Caco-2 (cell line): ENCODE measurements at regions not wholly inside any gene's neighbourhood (a gene's known extent, or its start where the extent isn't known, plus 50 kb on each side); places are given as distances from the start of the nearest gene placed in this dataset.

ENCODE experiments used
- BruUV-seq: library from RNA; stranded (reverse); fragments of 400-500 nt; replicated peaks from 2 replicates; lab custom pipeline; 2021; lab: Mats Ljungman, UMichigan
- CTCF ChIA-PET: fragments of 300-600 bp; sonication (Branson Sonifier 250); formaldehyde crosslinking; loops from one replicate; lab custom pipeline; 2022; ENCODE audit warnings: antibody characterized with exemption; lab: Charles Lee
- POLR2A ChIA-PET: fragments of 300-600 bp; sonication (Branson Sonifier 250); formaldehyde crosslinking; loops from one replicate; lab custom pipeline; 2022; ENCODE audit warnings: antibody characterized with exemption; lab: Charles Lee
- DNase-seq, 2 experiments: peaks; one replicate each; pipeline versions ENCODE4 v3.0.0 to v3.0.0-alpha.2; 2020 to 2022
- H3K27me3 ChIP-seq: replicated peaks from 2 replicates; pipeline ENCODE4 v1.6.0; 2011; ENCODE audit warnings: low read length; ENCODE audit not compliant: control insufficient read depth, insufficient read depth
- H3K36me3 ChIP-seq: 2 replicates; pipeline ENCODE4 v1.5.1; 2011; ENCODE audit warnings: low read length; ENCODE audit not compliant: control insufficient read depth, insufficient read depth
- H3K4me1 ChIP-seq: fragments of 250-450 bp; sonication (Bioruptor Pico); 2 replicates; pipeline ENCODE4 v1.5.1; 2020; ENCODE audit warnings: mild to moderate bottlenecking
- H3K4me3 ChIP-seq: 2 replicates; pipeline ENCODE4 v1.5.1; 2011; ENCODE audit warnings: low read depth, mild to moderate bottlenecking, control low read depth, low read length
- H3K9me3 ChIP-seq: fragments of 250-450 bp; sonication (Bioruptor Pico); 2 replicates; pipeline ENCODE4 v1.5.1; 2020; ENCODE audit warnings: mild to moderate bottlenecking, moderate library complexity
- H3K27ac Mint-ChIP-seq: one replicate; pipeline ENCODE4 v1.8.0; 2022; ENCODE audit warnings: mixed read lengths; ENCODE audit not compliant: unreplicated experiment
- H3K27me3 Mint-ChIP-seq: one replicate; pipeline ENCODE4 v1.8.0; 2022; ENCODE audit warnings: mixed read lengths; ENCODE audit not compliant: insufficient read depth, unreplicated experiment
- H3K36me3 Mint-ChIP-seq: one replicate; pipeline ENCODE4 v1.8.0; 2022; ENCODE audit warnings: mild to moderate bottlenecking, mixed read lengths; ENCODE audit not compliant: insufficient read depth, unreplicated experiment
- H3K4me1 Mint-ChIP-seq: one replicate; pipeline ENCODE4 v1.8.0; 2022; ENCODE audit warnings: low read depth, mixed read lengths; ENCODE audit not compliant: unreplicated experiment
- H3K4me3 Mint-ChIP-seq: one replicate; pipeline ENCODE4 v1.8.0; 2022; ENCODE audit warnings: mild to moderate bottlenecking, moderate library complexity, mixed read lengths; ENCODE audit not compliant: unreplicated experiment
- H3K9me3 Mint-ChIP-seq: one replicate; pipeline ENCODE4 v1.8.0; 2022; ENCODE audit warnings: mixed read lengths; ENCODE audit not compliant: unreplicated experiment
- CTCF ChIP-seq, 2 experiments: fragments of 200-600 bp in 1 of 2; IDR thresholded peaks; 1 replicate in 1 of 2; 2 replicates in 1 of 2; pipeline versions ENCODE4 v1.5.1 to v1.8.0; 2011 to 2022; ENCODE audit warnings: antibody characterized with exemption in 1 of 2, control low read depth in 1 of 2, inconsistent platforms in 1 of 2, low read depth in 1 of 2, low read length in 1 of 2, mild to moderate bottlenecking in 1 of 2, moderate library complexity in 1 of 2; ENCODE audit not compliant: insufficient read depth in 1 of 2, severe bottlenecking in 1 of 2, unreplicated experiment in 1 of 2
- intact Hi-C: fragments of 100-400 bp; cut with micrococcal nuclease; formaldehyde crosslinking; loops from one replicate; pipeline ENCODE4 v1.10.0; 2022; ENCODE audit not compliant: unreplicated experiment

DNA sequence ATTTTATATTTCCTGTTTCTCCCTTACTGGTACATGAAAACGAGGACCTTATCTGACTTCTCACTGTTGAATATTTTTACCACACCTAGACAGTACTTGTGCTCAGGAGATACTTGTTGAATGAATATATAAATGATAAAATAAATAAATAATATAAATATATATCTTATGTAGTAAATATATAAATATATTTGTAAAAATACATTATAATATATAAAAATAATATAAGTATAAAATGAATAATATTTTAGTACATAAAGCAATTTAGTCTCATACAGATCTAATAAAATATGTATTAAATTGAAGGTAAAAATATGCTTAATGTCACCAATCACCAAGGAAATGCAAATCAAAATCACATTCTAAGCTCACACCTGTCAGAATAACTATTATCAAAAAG, 360.6 kb downstream of the EFNA5 start:
- TF ChIP-seq CTCF (IDR thresholded peaks at IDR 0.05; ENCODE audit: insufficient read depth in 1 of 2, low read depth in 1 of 2, low read length in 1 of 2, severe bottlenecking in 1 of 2, unreplicated experiment in 1 of 2) = no peak
- H3K36me3 ChIP-seq = no peaks in the 10 kb centered on the region
- no TSS peak for BruUV-seq
- DNase-seq = no peak
- H3K9me3 Mint-ChIP-seq = no peaks in the 10 kb centered on the region
- no peaks in the 10 kb centered on the region for H3K9me3 ChIP-seq
- no peak overlapping the region for H3K4me3 ChIP-seq
- peaks cover 6% of the 10 kb centered on the region for H3K27me3 Mint-ChIP-seq
- H3K27ac Mint-ChIP-seq = no peak overlapping the region
- H3K4me3 Mint-ChIP-seq = no peak overlapping the region
- H3K4me1 Mint-ChIP-seq = peaks cover 3% of the 10 kb centered on the region
- intact Hi-C loops = no loop called here
- POLR2A ChIA-PET = no interaction called here
- H3K36me3 Mint-ChIP-seq = no peaks in the 10 kb centered on the region
- no peaks in the 10 kb centered on the region for H3K4me1 ChIP-seq
- CTCF ChIA-PET = no interaction called here
- H3K27me3 ChIP-seq = no peaks in the 10 kb centered on the region

- no peak overlapping the region for H3K4me3 ChIP-seq
- no peak overlapping the region for H3K4me3 Mint-ChIP-seq
- H3K9me3 Mint-ChIP-seq = no peaks in the 10 kb centered on the region
- H3K36me3 ChIP-seq = no peaks in the 10 kb centered on the region
- no peak for DNase-seq
- ChIA-PET CTCF (no interaction called here), POLR2A (no interaction called here)
- H3K9me3 ChIP-seq = no peaks in the 10 kb centered on the region
- peaks cover 7% of the 10 kb centered on the region for H3K4me1 Mint-ChIP-seq
- BruUV-seq = no TSS peak
- intact Hi-C loops = loop anchor here (1.0 to 5.0 kb wide), 2 partner anchors 266 to 367 kb away; no protein-coding TSS in a partner anchor
- H3K27me3 ChIP-seq = no peaks in the 10 kb centered on the region
- H3K27ac Mint-ChIP-seq = no peak overlapping the region
- H3K4me1 ChIP-seq = no peaks in the 10 kb centered on the region
- peaks cover 4% of the 10 kb centered on the region for H3K27me3 Mint-ChIP-seq
- no peaks in the 10 kb centered on the region for H3K36me3 Mint-ChIP-seq
- no peak for TF ChIP-seq CTCF (IDR thresholded peaks at IDR 0.05; ENCODE audit: insufficient read depth in 1 of 2, low read depth in 1 of 2, low read length in 1 of 2, severe bottlenecking in 1 of 2, unreplicated experiment in 1 of 2)
These were observed 364.1 kb downstream of the EFNA5 start for GRCh38 chr5:107306594-107306993.

DNA sequence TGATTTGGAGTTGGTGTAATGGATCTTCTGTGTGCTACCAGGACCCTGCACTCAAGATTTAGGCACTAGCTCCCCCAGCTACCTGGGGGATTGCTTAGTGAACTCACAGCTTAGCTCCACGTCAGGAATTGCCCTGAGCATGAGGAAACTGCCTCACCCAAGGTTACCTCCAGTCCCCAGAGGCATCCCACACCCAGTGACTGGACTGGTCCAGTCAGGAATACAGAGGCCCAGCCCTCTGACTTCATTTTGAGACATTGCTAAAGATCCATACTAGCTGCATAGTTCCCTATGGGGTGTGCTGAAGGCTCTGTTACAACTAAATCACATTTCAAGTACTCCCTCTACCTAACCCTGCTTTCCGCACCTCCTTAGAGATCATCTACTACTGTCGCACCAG, 364.7 kb downstream of the EFNA5 start:
- Mint-ChIP-seq H3K36me3 (no peaks in the 10 kb centered on the region), H3K4me1 (peaks cover 7% of the 10 kb centered on the region), H3K27ac (no peak overlapping the region), H3K4me3 (no peak overlapping the region), H3K27me3 (peaks cover 4% of the 10 kb centered on the region), H3K9me3 (no peaks in the 10 kb centered on the region)
- H3K4me1 ChIP-seq = no peaks in the 10 kb centered on the region
- H3K36me3 ChIP-seq = no peaks in the 10 kb centered on the region
- POLR2A ChIA-PET = no interaction called here
- CTCF ChIA-PET = no interaction called here
- BruUV-seq = no TSS peak
- H3K27me3 ChIP-seq = no peaks in the 10 kb centered on the region
- H3K4me3 ChIP-seq = no peak overlapping the region
- no peak for TF ChIP-seq CTCF (IDR thresholded peaks at IDR 0.05; ENCODE audit: insufficient read depth in 1 of 2, low read depth in 1 of 2, low read length in 1 of 2, severe bottlenecking in 1 of 2, unreplicated experiment in 1 of 2)
- no peak for DNase-seq
- intact Hi-C loops = loop anchor here (1.0 to 5.0 kb wide), 2 partner anchors 266 to 367 kb away; no protein-coding TSS in a partner anchor
- H3K9me3 ChIP-seq = no peaks in the 10 kb centered on the region
